Right lobe of liver (tissue), 6 donors: ENCODE measurements at regions not wholly inside any gene's neighbourhood (a gene's known extent, or its start where the extent isn't known, plus 50 kb on each side); places are given as distances from the start of the nearest gene placed in this dataset.

Experiments used
- ATAC-seq, 4 donors: fragments of 200-7000 bp; cut with Tn5 transposase; one replicate each; pipeline ENCODE4 v1.9.1; 2020; ENCODE audit warnings: mild to moderate bottlenecking in 4 of 4, moderate library complexity in 4 of 4
- DNase-seq, 3 donors: peaks; one replicate each; pipeline ENCODE4 v3.0.0-alpha.2; 2020
- H3K27ac ChIP-seq, 3 donors: fragments of 200-600 bp; one replicate each; pipeline ENCODE4 v1.8.0; 2022
- H3K27me3 ChIP-seq, 2 donors: fragments of 200-600 bp; one replicate each; pipeline ENCODE4 v1.8.0; 2022
- H3K36me3 ChIP-seq, 4 donors: fragments of 200-600 bp; sonication (generic) in 1 of 4; one replicate each; pipeline versions ENCODE4 v1.5.1 to v1.8.0; 2017 to 2022; ENCODE audit warnings: control low read depth in 1 of 4
- H3K4me1 ChIP-seq, 4 donors: fragments of 200-600 bp; sonication (generic) in 1 of 4; one replicate each; pipeline versions ENCODE4 v1.5.1 to v1.8.0; 2017 to 2022; ENCODE audit warnings: control low read depth in 1 of 4
- H3K4me3 ChIP-seq, 3 donors: fragments of 200-600 bp; one replicate each; pipeline ENCODE4 v1.8.0; 2022
- H3K9me3 ChIP-seq, 4 donors: fragments of 200-600 bp; sonication (generic) in 1 of 4; one replicate each; pipeline versions ENCODE4 v1.5.1 to v1.8.0; 2017 to 2022; ENCODE audit warnings: control low read depth in 1 of 4
- POLR2A ChIP-seq: fragments of 450-650 bp; IDR thresholded peaks from one replicate; pipeline ENCODE4 v1.6.1; 2017; ENCODE audit warnings: antibody characterized with exemption, mild to moderate bottlenecking
- WGBS: methylation state at CpG from one replicate; pipeline ENCODE4 v1.1.6; 2018; ENCODE audit warnings: low coverage, low lambda C conversion rate; ENCODE audit not compliant: insufficient coverage; ENCODE audit errors: missing lambda C conversion rate; 5-methylcytosine and 5-hydroxymethylcytosine counted together
- intact Hi-C, 2 donors: fragments of 100-400 bp; cut with DNase I; formaldehyde crosslinking; loops; one replicate each; pipeline versions ENCODE4 v1.11.2 to v1.14.1; 2022
- TF ChIP-seq, protein P1 (sequence below), 4 donors: fragments of 200-600 bp in 3 of 4; fragments of 450-650 bp in 1 of 4; IDR thresholded peaks; one replicate each; pipeline versions ENCODE4 v1.5.1 to v1.8.0; 2016 to 2022; ENCODE audit warnings: antibody characterized with exemption in 4 of 4, mild to moderate bottlenecking in 2 of 4
- donor health status: DM: no; HTN: yes; CAD: no.
- donor health status: DM: no; HTN: no; CAD: no.
- donor health status: DM: no; HTN: no; CAD: no.
- donor health status: DM: no; HTN: yes; CAD: no.
- donor health status: DM: no; HTN: yes; CAD: no.

DNA sequence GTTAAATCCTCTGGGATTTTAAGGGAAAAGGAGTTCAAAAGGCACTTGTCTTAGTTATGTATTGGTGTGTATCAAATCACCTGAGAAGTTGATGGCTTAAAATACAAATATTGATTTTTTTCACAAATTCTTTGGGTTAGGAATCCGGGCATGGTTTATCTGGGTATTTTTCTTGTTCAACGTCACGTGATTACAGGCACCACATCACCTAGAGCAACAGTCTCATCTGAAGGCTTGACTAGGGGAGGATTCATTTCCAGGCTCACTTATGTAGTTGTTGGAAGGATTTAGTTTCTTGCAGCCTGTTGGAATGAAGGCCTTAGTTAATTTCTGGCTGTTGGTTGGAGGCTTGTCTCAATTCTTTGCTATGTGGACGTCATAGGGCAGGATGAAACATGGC, 326.1 kb downstream of the STIM2 start:
- ATAC-seq, result no peak

GRCh38 chr4:27187786-27188185, 327.1 kb downstream of the STIM2 start:
- WGBS, result 52% methylated on average over 2 of the region's 2 CpGs
- ATAC-seq, result no peak
- intact Hi-C loops, result no loop called here
- no peak for DNase-seq
- TF ChIP-seq, protein P1, sequence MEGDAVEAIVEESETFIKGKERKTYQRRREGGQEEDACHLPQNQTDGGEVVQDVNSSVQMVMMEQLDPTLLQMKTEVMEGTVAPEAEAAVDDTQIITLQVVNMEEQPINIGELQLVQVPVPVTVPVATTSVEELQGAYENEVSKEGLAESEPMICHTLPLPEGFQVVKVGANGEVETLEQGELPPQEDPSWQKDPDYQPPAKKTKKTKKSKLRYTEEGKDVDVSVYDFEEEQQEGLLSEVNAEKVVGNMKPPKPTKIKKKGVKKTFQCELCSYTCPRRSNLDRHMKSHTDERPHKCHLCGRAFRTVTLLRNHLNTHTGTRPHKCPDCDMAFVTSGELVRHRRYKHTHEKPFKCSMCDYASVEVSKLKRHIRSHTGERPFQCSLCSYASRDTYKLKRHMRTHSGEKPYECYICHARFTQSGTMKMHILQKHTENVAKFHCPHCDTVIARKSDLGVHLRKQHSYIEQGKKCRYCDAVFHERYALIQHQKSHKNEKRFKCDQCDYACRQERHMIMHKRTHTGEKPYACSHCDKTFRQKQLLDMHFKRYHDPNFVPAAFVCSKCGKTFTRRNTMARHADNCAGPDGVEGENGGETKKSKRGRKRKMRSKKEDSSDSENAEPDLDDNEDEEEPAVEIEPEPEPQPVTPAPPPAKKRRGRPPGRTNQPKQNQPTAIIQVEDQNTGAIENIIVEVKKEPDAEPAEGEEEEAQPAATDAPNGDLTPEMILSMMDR (IDR thresholded peaks at IDR 0.05), result no peak
- TF ChIP-seq POLR2A, result no peak
- no peaks in the 10 kb centered on the region for H3K36me3 ChIP-seq
- no peaks in the 10 kb centered on the region for H3K9me3 ChIP-seq
- no peaks in the 10 kb centered on the region for H3K27me3 ChIP-seq
- H3K4me1 ChIP-seq, result no peaks in the 10 kb centered on the region
- H3K27ac ChIP-seq, result no peak overlapping the region
- H3K4me3 ChIP-seq, result no peak overlapping the region

More for the DNA sequence above, 326.1 kb downstream of the STIM2 start:
- no peak overlapping the region for H3K4me3 ChIP-seq
- no peak overlapping the region for H3K27ac ChIP-seq
- H3K27me3 ChIP-seq, result no peaks in the 10 kb centered on the region
- H3K4me1 ChIP-seq, result no peaks in the 10 kb centered on the region
- 55% methylated on average over 3 of the region's 4 CpGs for WGBS
- no peak for TF ChIP-seq POLR2A
- TF ChIP-seq, protein P1 (IDR thresholded peaks at IDR 0.05), result no peak
- intact Hi-C loops, result no loop called here
- no peaks in the 10 kb centered on the region for H3K9me3 ChIP-seq
- H3K36me3 ChIP-seq, result no peaks in the 10 kb centered on the region
- DNase-seq, result no peak

GRCh38 chr4:27189683-27190082, 329.0 kb downstream of the STIM2 start:
- TF ChIP-seq, protein P1 (IDR thresholded peaks at IDR 0.05), result no peak
- no peak for TF ChIP-seq POLR2A
- no peak overlapping the region for H3K27ac ChIP-seq
- no peaks in the 10 kb centered on the region for H3K4me1 ChIP-seq
- no peaks in the 10 kb centered on the region for H3K27me3 ChIP-seq
- WGBS, result 42% methylated on average over 6 of the region's 6 CpGs
- intact Hi-C loops, result no loop called here
- DNase-seq (no peak), ATAC-seq (no peak)
- H3K4me3 ChIP-seq, result no peak overlapping the region
- no peaks in the 10 kb centered on the region for H3K36me3 ChIP-seq
- H3K9me3 ChIP-seq, result no peaks in the 10 kb centered on the region

GRCh38 chr4:27191592-27191991, 331.0 kb downstream of the STIM2 start:
- no peak for ATAC-seq
- no peaks in the 10 kb centered on the region for H3K27me3 ChIP-seq
- H3K36me3 ChIP-seq, result no peaks in the 10 kb centered on the region
- no peak overlapping the region for H3K27ac ChIP-seq
- 8% methylated on average over 1 of the region's 1 CpG for WGBS
- no peak for TF ChIP-seq POLR2A
- TF ChIP-seq, protein P1 (IDR thresholded peaks at IDR 0.05), result no peak
- H3K9me3 ChIP-seq, result no peaks in the 10 kb centered on the region
- no peak for DNase-seq
- no peaks in the 10 kb centered on the region for H3K4me1 ChIP-seq
- no peak overlapping the region for H3K4me3 ChIP-seq
- intact Hi-C loops, result no loop called here

DNA sequence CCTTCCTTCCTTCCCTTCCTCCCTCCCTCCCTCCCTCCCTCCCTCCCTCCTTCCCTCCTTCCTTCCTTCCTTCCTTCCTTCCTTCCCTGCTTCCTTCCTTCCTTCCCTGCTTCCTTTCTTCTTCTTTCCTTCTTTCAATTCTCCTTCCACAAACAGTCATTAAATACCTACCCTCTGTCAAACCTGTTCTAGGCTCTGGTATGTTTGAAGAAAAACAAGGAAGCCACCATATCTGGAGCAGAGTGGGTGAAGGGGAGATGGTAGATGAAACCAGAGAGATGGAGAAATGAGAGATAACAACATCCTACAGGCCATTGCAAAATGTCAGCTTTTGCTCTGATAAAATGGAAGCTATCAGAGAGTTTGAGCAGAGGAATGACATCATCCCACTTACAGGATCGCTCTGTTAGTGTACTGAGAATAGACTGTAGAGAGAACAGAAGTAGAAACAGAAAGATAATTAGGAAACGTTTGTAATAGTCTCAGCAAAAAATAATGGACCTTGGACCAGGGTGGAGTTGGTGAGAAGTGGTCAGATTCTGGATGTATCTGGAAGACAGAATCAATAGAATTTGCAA, 334.0 kb downstream of the STIM2 start:
- no peaks in the 10 kb centered on the region for H3K36me3 ChIP-seq
- no peak overlapping the region for H3K27ac ChIP-seq
- H3K9me3 ChIP-seq, result no peaks in the 10 kb centered on the region
- ATAC-seq, result no peak
- intact Hi-C loops, result no loop called here
- no peaks in the 10 kb centered on the region for H3K27me3 ChIP-seq
- no peak for DNase-seq
- no peak for TF ChIP-seq POLR2A
- TF ChIP-seq, protein P1 (IDR thresholded peaks at IDR 0.05), result no peak
- no peaks in the 10 kb centered on the region for H3K4me1 ChIP-seq
- 37% methylated on average over 2 of the region's 2 CpGs for WGBS
- H3K4me3 ChIP-seq, result no peak overlapping the region
